ENCODE measurements at regions not wholly inside any gene's neighbourhood (a gene's known extent, or its start where the extent isn't known, plus 50 kb on each side); places are given as distances from the start of the nearest gene placed in this dataset.

DNA sequence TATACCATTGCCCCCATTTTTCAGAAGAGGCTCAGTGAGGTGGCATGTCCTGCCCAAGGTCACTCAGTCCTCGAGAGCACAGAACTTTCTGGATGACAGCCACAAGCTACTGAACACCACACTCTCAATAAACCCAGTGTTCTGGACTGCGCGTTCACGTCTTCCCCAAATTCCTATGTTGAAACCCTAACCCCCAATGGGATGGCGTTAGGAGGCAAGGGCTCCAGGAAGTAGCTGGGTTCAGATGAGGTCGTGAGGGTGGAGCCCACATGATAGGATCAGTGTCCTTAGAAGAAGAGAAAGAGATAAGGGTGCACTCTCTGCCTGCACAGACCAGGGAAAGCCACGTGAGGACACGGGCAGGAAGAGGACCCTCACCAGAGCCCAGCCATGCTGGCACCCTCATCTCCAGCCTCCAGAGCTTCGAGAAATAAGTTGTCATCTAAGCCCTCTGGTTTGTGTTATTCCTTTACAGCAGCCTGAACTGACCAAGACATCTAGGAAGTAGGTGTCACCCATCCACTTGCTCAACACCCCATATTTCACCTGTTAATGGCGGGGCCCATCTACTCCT is 324.0 kb downstream of the UACA start:
- Histone ChIP-seq H3K36me3 (ENCODE audit: insufficient read depth, low read length) (no peaks in the 10 kb centered on the region), H3K9ac (ENCODE audit: low read length) (no peak overlapping the region), H3K79me2 (replicated peaks; ENCODE audit: insufficient read depth, low read length) (no peaks in the 10 kb centered on the region), H3K9me2 (ENCODE audit: insufficient read depth, low read length) (no peaks in the 10 kb centered on the region), H3K4me2 (ENCODE audit: low read length) (no peak overlapping the region), H3K4me3 (ENCODE audit: low read length) (no peak overlapping the region), H3F3A (ENCODE audit: insufficient read depth, low read length, poor library complexity, severe bottlenecking) (no peaks in the 10 kb centered on the region), H3K27ac (ENCODE audit: low read length) (no peak overlapping the region), H2AFZ (ENCODE audit: low read depth, low read length) (no peak overlapping the region), H3K9me3 (ENCODE audit: low read length) (no peaks in the 10 kb centered on the region), H4K20me1 (ENCODE audit: insufficient read depth) (no peaks in the 10 kb centered on the region), H3K27me3 (ENCODE audit: insufficient read depth, low read depth, low read length) (no peaks in the 10 kb centered on the region)
- TF ChIP-seq SMC3 (conservative IDR thresholded peaks at IDR 0.05; ENCODE audit: poor library complexity) (no peak), POLR2AphosphoS5 (IDR thresholded peaks at IDR 0.05) (no peak), TAF1 (IDR thresholded peaks at IDR 0.05; ENCODE audit: low read depth) (no peak), EP300 (conservative IDR thresholded peaks at IDR 0.05; ENCODE audit: poor library complexity, severe bottlenecking) (no peak), MXI1 (conservative IDR thresholded peaks at IDR 0.05; ENCODE audit: poor library complexity, severe bottlenecking) (no peak), RAD21 (conservative IDR thresholded peaks at IDR 0.05) (no peak), EZH2 (IDR thresholded peaks at IDR 0.05; ENCODE audit: borderline replicate concordance, insufficient read depth, low read length, poor library complexity, severe bottlenecking) (no peak)
- TF ChIP-seq, protein P1, sequence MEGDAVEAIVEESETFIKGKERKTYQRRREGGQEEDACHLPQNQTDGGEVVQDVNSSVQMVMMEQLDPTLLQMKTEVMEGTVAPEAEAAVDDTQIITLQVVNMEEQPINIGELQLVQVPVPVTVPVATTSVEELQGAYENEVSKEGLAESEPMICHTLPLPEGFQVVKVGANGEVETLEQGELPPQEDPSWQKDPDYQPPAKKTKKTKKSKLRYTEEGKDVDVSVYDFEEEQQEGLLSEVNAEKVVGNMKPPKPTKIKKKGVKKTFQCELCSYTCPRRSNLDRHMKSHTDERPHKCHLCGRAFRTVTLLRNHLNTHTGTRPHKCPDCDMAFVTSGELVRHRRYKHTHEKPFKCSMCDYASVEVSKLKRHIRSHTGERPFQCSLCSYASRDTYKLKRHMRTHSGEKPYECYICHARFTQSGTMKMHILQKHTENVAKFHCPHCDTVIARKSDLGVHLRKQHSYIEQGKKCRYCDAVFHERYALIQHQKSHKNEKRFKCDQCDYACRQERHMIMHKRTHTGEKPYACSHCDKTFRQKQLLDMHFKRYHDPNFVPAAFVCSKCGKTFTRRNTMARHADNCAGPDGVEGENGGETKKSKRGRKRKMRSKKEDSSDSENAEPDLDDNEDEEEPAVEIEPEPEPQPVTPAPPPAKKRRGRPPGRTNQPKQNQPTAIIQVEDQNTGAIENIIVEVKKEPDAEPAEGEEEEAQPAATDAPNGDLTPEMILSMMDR (IDR thresholded peaks at IDR 0.05; ENCODE audit: poor library complexity, severe bottlenecking): no peak
- TF ChIP-seq, protein P2, sequence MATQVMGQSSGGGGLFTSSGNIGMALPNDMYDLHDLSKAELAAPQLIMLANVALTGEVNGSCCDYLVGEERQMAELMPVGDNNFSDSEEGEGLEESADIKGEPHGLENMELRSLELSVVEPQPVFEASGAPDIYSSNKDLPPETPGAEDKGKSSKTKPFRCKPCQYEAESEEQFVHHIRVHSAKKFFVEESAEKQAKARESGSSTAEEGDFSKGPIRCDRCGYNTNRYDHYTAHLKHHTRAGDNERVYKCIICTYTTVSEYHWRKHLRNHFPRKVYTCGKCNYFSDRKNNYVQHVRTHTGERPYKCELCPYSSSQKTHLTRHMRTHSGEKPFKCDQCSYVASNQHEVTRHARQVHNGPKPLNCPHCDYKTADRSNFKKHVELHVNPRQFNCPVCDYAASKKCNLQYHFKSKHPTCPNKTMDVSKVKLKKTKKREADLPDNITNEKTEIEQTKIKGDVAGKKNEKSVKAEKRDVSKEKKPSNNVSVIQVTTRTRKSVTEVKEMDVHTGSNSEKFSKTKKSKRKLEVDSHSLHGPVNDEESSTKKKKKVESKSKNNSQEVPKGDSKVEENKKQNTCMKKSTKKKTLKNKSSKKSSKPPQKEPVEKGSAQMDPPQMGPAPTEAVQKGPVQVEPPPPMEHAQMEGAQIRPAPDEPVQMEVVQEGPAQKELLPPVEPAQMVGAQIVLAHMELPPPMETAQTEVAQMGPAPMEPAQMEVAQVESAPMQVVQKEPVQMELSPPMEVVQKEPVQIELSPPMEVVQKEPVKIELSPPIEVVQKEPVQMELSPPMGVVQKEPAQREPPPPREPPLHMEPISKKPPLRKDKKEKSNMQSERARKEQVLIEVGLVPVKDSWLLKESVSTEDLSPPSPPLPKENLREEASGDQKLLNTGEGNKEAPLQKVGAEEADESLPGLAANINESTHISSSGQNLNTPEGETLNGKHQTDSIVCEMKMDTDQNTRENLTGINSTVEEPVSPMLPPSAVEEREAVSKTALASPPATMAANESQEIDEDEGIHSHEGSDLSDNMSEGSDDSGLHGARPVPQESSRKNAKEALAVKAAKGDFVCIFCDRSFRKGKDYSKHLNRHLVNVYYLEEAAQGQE (IDR thresholded peaks at IDR 0.05; ENCODE audit: borderline replicate concordance): no peak

DNA sequence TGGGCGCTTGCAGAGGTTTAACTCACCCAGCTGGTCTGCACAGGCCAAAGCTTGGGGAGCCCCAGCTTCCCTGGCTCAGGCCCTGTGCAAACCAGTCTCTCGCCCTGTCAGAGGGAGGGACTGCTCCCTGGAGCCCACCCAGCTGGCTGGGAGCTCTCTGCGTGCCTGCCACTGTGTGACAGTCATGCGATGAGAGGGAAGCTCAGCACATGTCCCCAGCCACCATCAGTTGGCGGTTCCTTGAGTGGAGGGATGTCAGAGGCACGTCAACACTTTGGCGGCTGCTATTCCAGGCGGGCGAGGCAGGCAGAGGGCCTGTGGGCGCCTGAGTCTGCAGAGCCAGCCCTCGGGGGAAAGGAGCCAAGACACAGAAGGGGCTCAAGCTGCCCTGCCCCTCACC is 324.6 kb downstream of the UACA start:
- Histone ChIP-seq H3K4me3 (ENCODE audit: low read length) (no peak overlapping the region), H3F3A (ENCODE audit: insufficient read depth, low read length, poor library complexity, severe bottlenecking) (no peaks in the 10 kb centered on the region), H3K9ac (ENCODE audit: low read length) (no peak overlapping the region), H3K9me3 (ENCODE audit: low read length) (no peaks in the 10 kb centered on the region), H3K27ac (ENCODE audit: low read length) (no peak overlapping the region), H2AFZ (ENCODE audit: low read depth, low read length) (no peak overlapping the region), H3K4me2 (ENCODE audit: low read length) (no peak overlapping the region), H3K36me3 (ENCODE audit: insufficient read depth, low read length) (no peaks in the 10 kb centered on the region), H3K79me2 (replicated peaks; ENCODE audit: insufficient read depth, low read length) (no peaks in the 10 kb centered on the region), H3K27me3 (ENCODE audit: insufficient read depth, low read depth, low read length) (no peaks in the 10 kb centered on the region), H3K9me2 (ENCODE audit: insufficient read depth, low read length) (no peaks in the 10 kb centered on the region), H4K20me1 (ENCODE audit: insufficient read depth) (no peaks in the 10 kb centered on the region)
- peak; percentile 39 for TF ChIP-seq POLR2AphosphoS5 (IDR thresholded peaks at IDR 0.05)
- TF ChIP-seq SMC3 (conservative IDR thresholded peaks at IDR 0.05; ENCODE audit: poor library complexity): no peak

Measured in neural cell (in vitro differentiated cells).